HEK293T (cell line): ENCODE measurements at regions not wholly inside any gene's neighbourhood (a gene's known extent, or its start where the extent isn't known, plus 50 kb on each side); places are given as distances from the start of the nearest gene placed in this dataset.

ENCODE experiments used
- BHLHE40 ChIP-seq: fragments of 450-650 bp; IDR thresholded peaks from 2 replicates; pipeline ENCODE4 v1.6.1; 2016; ENCODE audit warnings: mild to moderate bottlenecking, moderate library complexity, borderline replicate concordance
- FOXA1 ChIP-seq: fragments of 450-650 bp; IDR thresholded peaks from 2 replicates; pipeline ENCODE4 v1.6.1; 2016; ENCODE audit warnings: mild to moderate bottlenecking
- FOXK2 ChIP-seq: fragments of 450-650 bp; IDR thresholded peaks from 2 replicates; pipeline ENCODE4 v1.6.1; 2016; ENCODE audit warnings: mild to moderate bottlenecking
- FOXM1 ChIP-seq: fragments of 450-650 bp; IDR thresholded peaks from 2 replicates; pipeline ENCODE4 v1.6.1; 2017; ENCODE audit warnings: mild to moderate bottlenecking, borderline replicate concordance
- HDGF ChIP-seq: fragments of 450-650 bp; IDR thresholded peaks from 2 replicates; pipeline ENCODE4 v1.6.1; 2017; ENCODE audit warnings: antibody characterized with exemption, borderline replicate concordance
- PKNOX1 ChIP-seq: fragments of 450-650 bp; IDR thresholded peaks from 2 replicates; pipeline ENCODE4 v1.6.1; 2016
- SUZ12 ChIP-seq: fragments of 450-650 bp; IDR thresholded peaks from 2 replicates; pipeline ENCODE4 v1.6.1; 2016; ENCODE audit warnings: mild to moderate bottlenecking
- TARDBP ChIP-seq: fragments of 450-650 bp; IDR thresholded peaks from 2 replicates; pipeline ENCODE4 v1.6.1; 2016

DNA sequence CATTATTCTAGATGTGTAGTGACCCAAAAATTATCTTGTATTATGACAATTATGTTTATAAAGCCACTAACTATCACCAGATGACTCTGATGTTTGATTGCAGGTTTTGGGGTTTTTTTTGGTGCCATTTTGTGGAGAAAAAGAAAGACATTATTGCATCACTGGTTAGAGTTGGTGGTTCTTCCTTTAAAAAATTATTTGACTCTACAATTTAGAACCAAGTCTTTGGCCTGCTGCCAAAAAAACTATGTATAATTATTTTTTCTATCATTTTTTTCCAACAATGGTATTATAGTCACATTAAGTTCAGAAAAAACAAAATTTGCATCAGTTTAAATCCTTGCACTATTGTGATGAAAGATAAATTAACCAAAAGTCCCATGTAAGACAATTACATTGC, 258.6 kb upstream of the GRM7 start:
- TF ChIP-seq FOXK2 (no peak), SUZ12 (no peak), FOXM1 (no peak), HDGF (no peak), TARDBP (no peak), PKNOX1 (no peak), FOXA1 (no peak), BHLHE40 (no peak)
